HepG2 (cell line): ENCODE measurements at regions not wholly inside any gene's neighbourhood (a gene's known extent, or its start where the extent isn't known, plus 50 kb on each side); places are given as distances from the start of the nearest gene placed in this dataset.

Experiments used
- ATAC-seq: fragments of 200-7000 bp; cut with Tn5 transposase; 3 replicates; pipeline ENCODE4 v1.9.1; 2020; ENCODE audit warnings: mild to moderate bottlenecking, moderate library complexity
- BruUV-seq: library from RNA; stranded (reverse); fragments of 400-500 nt; replicated peaks from 2 replicates; lab custom pipeline; 2021; lab: Mats Ljungman, UMichigan
- CTCF ChIA-PET: fragments of 300-600 bp; formaldehyde crosslinking; extraction: SDS; loops from one replicate; lab custom pipeline; 2021; ENCODE audit warnings: low total read pairs, inconsistent platforms, low intra/inter-chr PET ratio; lab: Yijun Ruan, JAX
- POLR2A ChIA-PET: fragments of 350-600 bp; sonication (Branson Sonifier 250); formaldehyde crosslinking; loops from one replicate; lab custom pipeline; 2020; ENCODE audit warnings: antibody characterized with exemption, inconsistent platforms; lab: Yijun Ruan, JAX
- DNase-seq: peaks from one replicate; pipeline ENCODE4 v3.0.0-alpha.2; 2015; ENCODE audit warnings: low spot score
- FAIRE-seq: peaks from 3 replicates; lab custom pipeline; 2011; peaks lifted over from hg19 to GRCh38; lab: Jason Lieb, UNC
- H2AFZ ChIP-seq: one replicate; pipeline ENCODE4 v1.6.1; 2011; ENCODE audit warnings: low read length, inconsistent platforms
- H3K27ac ChIP-seq: fragments of 300-600 bp; 3 replicates; pipeline ENCODE4 v1.8.0; 2011; ENCODE audit warnings: mixed run types, mild to moderate bottlenecking, mixed read lengths, low read length, inconsistent platforms; ENCODE audit not compliant: insufficient read depth; ENCODE audit errors: extremely low read length
- H3K27me3 ChIP-seq, 2 experiments: fragments of 200-600 bp in 1 of 2; 2 replicates in 1 of 2; 3 replicates in 1 of 2; pipeline versions ENCODE4 v1.6.0 to v1.8.0; 2011; ENCODE audit warnings: low read length in 2 of 2, mild to moderate bottlenecking in 2 of 2, moderate library complexity in 2 of 2, inconsistent platforms in 1 of 2; ENCODE audit not compliant: insufficient read depth in 2 of 2, control insufficient read depth in 1 of 2
- H3K36me3 ChIP-seq, 2 experiments: fragments of 200-600 bp in 1 of 2; replicated peaks in 1 of 2; 2 replicates in 1 of 2; 3 replicates in 1 of 2; pipeline versions ENCODE4 v1.5.1 to v1.8.0; 2011; ENCODE audit warnings: low read length in 2 of 2, inconsistent platforms in 1 of 2; ENCODE audit not compliant: insufficient read depth in 2 of 2, control insufficient read depth in 1 of 2
- H3K4me1 ChIP-seq: 2 replicates; pipeline ENCODE4 v1.5.1; 2012; ENCODE audit warnings: low read length, inconsistent platforms; ENCODE audit not compliant: insufficient read depth
- H3K4me2 ChIP-seq: 2 replicates; pipeline ENCODE4 v1.6.0; 2011; ENCODE audit warnings: low read depth, low read length, inconsistent platforms
- H3K4me3 ChIP-seq, 3 experiments: fragments of 200-600 bp in 1 of 3; sonication (generic), shearing (Covaris generic) in 1 of 3; replicated peaks in 1 of 3; 2 replicates each; pipeline ENCODE4 v1.5.1; 2011 to 2016; ENCODE audit warnings: low read length in 3 of 3, inconsistent platforms in 2 of 3, low read depth in 2 of 3, mild to moderate bottlenecking in 2 of 3, control low read depth in 1 of 3, mixed read lengths in 1 of 3; ENCODE audit not compliant: insufficient read depth in 1 of 3
- H3K79me2 ChIP-seq: one replicate; pipeline ENCODE4 v1.6.1; 2011; ENCODE audit warnings: low read length, inconsistent platforms; ENCODE audit not compliant: insufficient read depth
- H3K9ac ChIP-seq: 2 replicates; pipeline ENCODE4 v1.6.0; 2011; ENCODE audit warnings: mild to moderate bottlenecking, low read depth, low read length, inconsistent platforms; ENCODE audit not compliant: insufficient read depth
- H3K9me3 ChIP-seq: 2 replicates; pipeline ENCODE4 v1.5.1; 2012; ENCODE audit warnings: mild to moderate bottlenecking, low read length
- H4K20me1 ChIP-seq: 2 replicates; pipeline ENCODE4 v1.6.0; 2011; ENCODE audit warnings: inconsistent platforms, mild to moderate bottlenecking, low read length, moderate library complexity; ENCODE audit not compliant: insufficient read depth
- ARNTL ChIP-seq: sonication (generic); formaldehyde crosslinking; IDR thresholded peaks from 2 replicates; pipeline ENCODE4 v1.4.0; 2020; ENCODE audit warnings: mild to moderate bottlenecking, missing genetic modification reagents
- BRCA1 ChIP-seq: sonication (generic); formaldehyde crosslinking; IDR thresholded peaks from 2 replicates; pipeline ENCODE4 v1.4.0; 2020; ENCODE audit warnings: missing genetic modification reagents
- CREBL2 ChIP-seq: sonication (generic); formaldehyde crosslinking; IDR thresholded peaks from 2 replicates; pipeline ENCODE4 v1.8.1; 2023; ENCODE audit warnings: missing genetic modification reagents, mild to moderate bottlenecking, borderline replicate concordance
- E2F5 ChIP-seq: sonication (generic); formaldehyde crosslinking; conservative IDR thresholded peaks from 2 replicates; pipeline ENCODE4 v1.4.0; 2020; ENCODE audit warnings: missing genetic modification reagents
- FOXP4 ChIP-seq: sonication (generic); formaldehyde crosslinking; IDR thresholded peaks from 2 replicates; pipeline ENCODE4 v1.4.0; 2020; ENCODE audit warnings: missing genetic modification reagents
- HNRNPL ChIP-seq: fragments of 200-400 bp; formaldehyde crosslinking; IDR thresholded peaks from 2 replicates; pipeline ENCODE4 v1.6.1; 2017; ENCODE audit warnings: mild to moderate bottlenecking, low read depth, low read length
- TBP ChIP-seq: sonication (generic); formaldehyde crosslinking; IDR thresholded peaks from 2 replicates; pipeline ENCODE4 v1.5.0; 2020; ENCODE audit warnings: missing genetic modification reagents
- TBX2 ChIP-seq: sonication (generic); formaldehyde crosslinking; IDR thresholded peaks from 2 replicates; pipeline ENCODE4 v1.5.0; 2020; ENCODE audit warnings: missing genetic modification reagents, mild to moderate bottlenecking, borderline replicate concordance
- XBP1 ChIP-seq: sonication (generic); formaldehyde crosslinking; IDR thresholded peaks from 2 replicates; pipeline ENCODE4 v1.5.0; 2020; ENCODE audit warnings: missing genetic modification reagents
- YEATS2 ChIP-seq: sonication (generic); formaldehyde crosslinking; IDR thresholded peaks from 2 replicates; pipeline ENCODE4 v1.4.0; 2020; ENCODE audit warnings: missing genetic modification reagents, borderline replicate concordance
- ZFY ChIP-seq: sonication (generic); formaldehyde crosslinking; IDR thresholded peaks from 2 replicates; pipeline ENCODE4 v1.4.0; 2020; ENCODE audit warnings: missing genetic modification reagents
- ZNF7 ChIP-seq: IDR thresholded peaks from 2 replicates; pipeline ENCODE4 v1.6.1; 2016; ENCODE audit warnings: missing biosample characterization, missing genetic modification reagents
- ZNF704 ChIP-seq: sonication (generic); formaldehyde crosslinking; IDR thresholded peaks from 2 replicates; pipeline ENCODE4 v1.8.1; 2023; ENCODE audit warnings: mild to moderate bottlenecking, inconsistent platforms, moderate library complexity, missing genetic modification reagents, borderline replicate concordance
- WGBS: methylation state at CpG from one replicate; pipeline ENCODE4 v1.1.6; 2017; ENCODE audit warnings: low lambda C conversion rate; 5-methylcytosine and 5-hydroxymethylcytosine counted together
- in situ Hi-C: cut with HindIII; loops from 2 replicates; pipeline ENCODE4 v1.10.0; 2017; ENCODE audit warnings: low pct_unique_long_range_greater_than_20kb; ENCODE audit not compliant: extremely low pct_ligation_motif_present
- intact Hi-C: fragments of 100-400 bp; cut with micrococcal nuclease; formaldehyde crosslinking; loops from one replicate; pipeline ENCODE4 v1.10.0; 2022; ENCODE audit not compliant: unreplicated experiment

- TF ChIP-seq FOXP4, result no peak
- no peak for TF ChIP-seq XBP1 (CRISPR knock-in tag)
Measured at GRCh38 chr5:147971472-147971871, 65.1 kb upstream of the C5orf46 start (continued).

GRCh38 chr5:147968855-147969254 is 62.5 kb upstream of the C5orf46 start:
- Histone ChIP-seq H3K4me3 (no peak overlapping the region), H3K79me2 (no peaks in the 10 kb centered on the region), H4K20me1 (no peaks in the 10 kb centered on the region), H3K4me2 (no peak overlapping the region), H2AFZ (no peak overlapping the region), H3K27me3 (no peaks in the 10 kb centered on the region), H3K27ac (no peak overlapping the region), H3K9ac (no peak overlapping the region), H3K36me3 (no peaks in the 10 kb centered on the region), H3K4me1 (no peaks in the 10 kb centered on the region), H3K9me3 (no peaks in the 10 kb centered on the region)
- intact Hi-C loops (no loop called here), in situ Hi-C loops (no loop called here)
- ChIA-PET CTCF (no interaction called here), POLR2A (no interaction called here)
- DNase-seq (no peak), ATAC-seq (no peak), FAIRE-seq (no peak)
- TF ChIP-seq E2F5 (CRISPR knock-in tag) (no peak), CREBL2 (CRISPR knock-in tag) (no peak), ZFY (CRISPR knock-in tag) (no peak), ZNF7 (CRISPR knock-in tag) (no peak), TBX2 (no peak), HNRNPL (no peak), TBP (CRISPR knock-in tag) (no peak), ARNTL (no peak), BRCA1 (CRISPR knock-in tag) (no peak), ZNF704 (CRISPR knock-in tag) (no peak), YEATS2 (CRISPR knock-in tag) (no peak)
- WGBS, result under 1% methylated on average over 4 of the region's 4 CpGs
- BruUV-seq, result no TSS peak
